ENCODE measurements at regions not wholly inside any gene's neighbourhood (a gene's known extent, or its start where the extent isn't known, plus 50 kb on each side); places are given as distances from the start of the nearest gene placed in this dataset.

DNA sequence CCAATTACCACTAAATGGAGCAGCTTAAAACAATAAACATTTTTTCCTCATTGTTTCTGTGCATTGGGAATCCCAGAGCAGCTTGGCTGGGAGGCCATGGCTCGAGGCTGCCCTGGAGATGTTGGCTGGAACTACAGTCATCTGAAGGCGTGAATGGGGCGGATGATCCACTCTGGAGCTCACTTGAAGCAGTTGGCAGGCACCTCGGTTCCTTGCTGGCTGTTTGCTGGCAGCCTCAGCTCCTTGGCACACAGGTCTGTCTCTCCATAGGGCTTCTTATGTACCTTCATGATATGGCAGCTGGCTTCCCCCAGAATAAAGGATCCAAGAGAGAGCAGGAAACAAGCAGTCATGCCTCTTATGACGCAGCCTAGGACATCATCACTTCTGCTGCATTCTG is 227.0 kb upstream of the COPS8 start:
- no peak for DNase-seq
- 69 to 83% (median 81%) methylated on average over 5 of the region's 5 CpGs for WGBS, 3 donors

GRCh38 chr2:236859908-236860307 is 225.8 kb upstream of the COPS8 start:
- no peak overlapping the region for H3K4me3 ChIP-seq
- no peak for TF ChIP-seq CTCF (IDR thresholded peaks at IDR 0.05)
- ATAC-seq (no peak), DNase-seq (no peak)
- intact Hi-C loops (cut with DNase I): no loop called here
- WGBS, 3 donors: 82 to 88% (median 83%) methylated on average over 7 of the region's 7 CpGs
- no peak overlapping the region for H3K27ac ChIP-seq
- H3K27me3 ChIP-seq (ENCODE audit: insufficient read depth in 3 of 3, low read length in 2 of 3): no peaks in the 10 kb centered on the region
- H3K9me3 ChIP-seq: no peaks in the 10 kb centered on the region
- no peaks in the 10 kb centered on the region for H3K4me1 ChIP-seq
- no peaks in the 10 kb centered on the region for H3K36me3 ChIP-seq (ENCODE audit: insufficient read depth in 1 of 2, low read depth in 1 of 2)

More for the DNA sequence above, 227.0 kb upstream of the COPS8 start:
- Histone ChIP-seq H3K4me3 (no peak overlapping the region), H3K4me1 (peaks cover 2% of the 10 kb centered on the region), H3K27ac (no peak overlapping the region), H3K36me3 (ENCODE audit: insufficient read depth in 1 of 2, low read depth in 1 of 2) (no peaks in the 10 kb centered on the region), H3K27me3 (ENCODE audit: insufficient read depth in 3 of 3, low read length in 2 of 3) (no peaks in the 10 kb centered on the region), H3K9me3 (no peaks in the 10 kb centered on the region)
- intact Hi-C loops (cut with DNase I): no loop called here
- ATAC-seq: no peak
- no peak for TF ChIP-seq CTCF (IDR thresholded peaks at IDR 0.05)

DNA sequence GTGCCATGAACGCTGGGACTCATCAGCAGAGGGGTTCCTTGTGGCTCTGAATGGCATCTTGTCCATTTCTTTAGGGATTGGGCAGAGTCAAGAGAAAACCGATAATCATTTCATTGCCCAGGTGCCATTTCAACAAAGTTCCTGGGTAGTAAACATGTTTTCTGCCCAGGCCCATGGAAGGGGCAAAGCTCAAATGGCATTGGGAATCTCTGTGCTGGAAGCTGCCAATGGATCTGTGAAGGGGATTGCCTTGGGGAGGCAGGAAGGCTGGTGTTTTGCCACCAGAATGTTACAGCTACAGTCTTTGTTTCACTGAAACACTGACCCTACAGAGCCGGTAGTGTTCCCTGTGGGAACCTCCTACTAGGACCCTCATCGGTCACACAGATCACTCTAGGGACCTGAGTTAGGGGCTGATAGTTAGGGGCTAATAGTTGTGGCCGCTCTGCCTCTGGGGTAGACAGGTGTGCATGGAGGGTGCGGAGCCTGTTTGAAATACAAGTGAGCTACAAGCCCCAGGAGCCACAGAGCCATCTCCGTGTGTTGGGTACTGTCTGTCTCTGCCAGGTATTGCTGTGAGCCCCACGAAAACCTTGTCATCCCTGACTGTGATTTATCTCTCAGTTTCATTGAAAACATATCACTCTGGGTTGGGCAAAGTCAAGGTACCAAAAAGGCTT is 224.4 kb upstream of the COPS8 start:
- H3K27me3 ChIP-seq (ENCODE audit: insufficient read depth in 3 of 3, low read length in 2 of 3): no peaks in the 10 kb centered on the region
- no peak overlapping the region for H3K27ac ChIP-seq
- no peaks in the 10 kb centered on the region for H3K36me3 ChIP-seq (ENCODE audit: insufficient read depth in 1 of 2, low read depth in 1 of 2)
- H3K4me3 ChIP-seq: no peak overlapping the region
- ATAC-seq: no peak
- no peak for TF ChIP-seq CTCF (IDR thresholded peaks at IDR 0.05)
- H3K9me3 ChIP-seq: no peaks in the 10 kb centered on the region
- intact Hi-C loops (cut with DNase I): no loop called here
- 88 to 92% (median 91%) methylated on average over 8 of the region's 8 CpGs for WGBS, 3 donors
- no peak for DNase-seq
- no peaks in the 10 kb centered on the region for H3K4me1 ChIP-seq

DNA sequence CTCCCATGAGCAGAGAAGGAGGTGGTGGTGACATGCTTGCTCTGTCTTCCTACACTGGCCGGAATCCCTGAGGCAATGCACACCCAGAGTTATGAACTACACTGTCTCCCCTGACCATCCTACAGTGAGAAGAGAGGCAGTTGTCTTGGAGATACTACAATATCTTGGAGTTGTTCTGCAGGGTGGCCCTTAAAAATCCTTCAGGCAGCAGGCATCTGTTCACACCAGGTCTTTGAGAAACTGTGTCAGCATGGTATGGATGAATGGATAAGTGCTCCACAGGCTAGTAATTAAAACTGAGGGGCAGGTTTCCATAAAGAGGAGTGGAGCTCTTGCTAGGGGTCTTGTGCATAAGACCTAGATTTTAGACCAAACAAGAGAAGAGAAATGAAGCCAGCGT is 223.7 kb upstream of the COPS8 start:
- no peaks in the 10 kb centered on the region for H3K9me3 ChIP-seq
- no peak overlapping the region for H3K27ac ChIP-seq
- H3K27me3 ChIP-seq (ENCODE audit: insufficient read depth in 3 of 3, low read length in 2 of 3): no peaks in the 10 kb centered on the region
- H3K36me3 ChIP-seq (ENCODE audit: insufficient read depth in 1 of 2, low read depth in 1 of 2): no peaks in the 10 kb centered on the region
- 88 to 100% (median 93%) methylated on average over 2 of the region's 2 CpGs for WGBS, 3 donors
- H3K4me3 ChIP-seq: no peak overlapping the region
- ATAC-seq (no peak), DNase-seq (no peak)
- intact Hi-C loops (cut with DNase I): no loop called here
- no peaks in the 10 kb centered on the region for H3K4me1 ChIP-seq
- no peak for TF ChIP-seq CTCF (IDR thresholded peaks at IDR 0.05)

GRCh38 chr2:236862526-236862925 is 223.2 kb upstream of the COPS8 start:
- no peaks in the 10 kb centered on the region for H3K4me1 ChIP-seq
- WGBS, 3 donors: 66 to 80% (median 72%) methylated on average over 2 of the region's 2 CpGs
- ATAC-seq (no peak), DNase-seq (no peak)
- TF ChIP-seq CTCF (IDR thresholded peaks at IDR 0.05): no peak
- no peak overlapping the region for H3K4me3 ChIP-seq
- H3K36me3 ChIP-seq (ENCODE audit: insufficient read depth in 1 of 2, low read depth in 1 of 2): no peaks in the 10 kb centered on the region
- H3K27ac ChIP-seq: no peak overlapping the region
- H3K9me3 ChIP-seq: no peaks in the 10 kb centered on the region
- intact Hi-C loops (cut with DNase I): no loop called here
- H3K27me3 ChIP-seq (ENCODE audit: insufficient read depth in 3 of 3, low read length in 2 of 3): no peaks in the 10 kb centered on the region

Data from psoas muscle (tissue), 7 donors.